Naive B cell (primary cell): ENCODE measurements at regions not wholly inside any gene's neighbourhood (a gene's known extent, or its start where the extent isn't known, plus 50 kb on each side); places are given as distances from the start of the nearest gene placed in this dataset.

Experiments
- ATAC-seq, 2 donors: fragments of 150-1000 bp; cut with Tn5 transposase; 2 replicates each; pipeline ENCODE4 v1.10.0; 2021; ENCODE audit warnings: low read depth in 2 of 2, mild to moderate bottlenecking in 2 of 2, moderate library complexity in 2 of 2
- DNase-seq: peaks from one replicate; pipeline ENCODE4 v3.0.0; 2022
- H3K27ac Mint-ChIP-seq, 6 donors: one replicate each; pipeline ENCODE4 v1.8.0; 2020 to 2022; ENCODE audit warnings: mild to moderate bottlenecking in 6 of 6, mixed read lengths in 6 of 6, moderate library complexity in 5 of 6, inconsistent platforms in 2 of 6
- H3K27me3 Mint-ChIP-seq, 3 donors: one replicate each; pipeline ENCODE4 v1.8.0; 2021 to 2022; ENCODE audit warnings: mixed read lengths in 3 of 3, mild to moderate bottlenecking in 1 of 3
- H3K36me3 Mint-ChIP-seq, 2 donors: one replicate each; pipeline ENCODE4 v1.8.0; 2020 to 2022; ENCODE audit warnings: mixed read lengths in 2 of 2, inconsistent platforms in 1 of 2, mild to moderate bottlenecking in 1 of 2
- H3K4me1 Mint-ChIP-seq, 3 donors: one replicate each; pipeline ENCODE4 v1.8.0; 2020 to 2022; ENCODE audit warnings: mixed read lengths in 3 of 3, inconsistent platforms in 1 of 3, mild to moderate bottlenecking in 1 of 3, moderate library complexity in 1 of 3
- H3K4me3 Mint-ChIP-seq, 8 donors: one replicate each; pipeline ENCODE4 v1.8.0; 2020 to 2022; ENCODE audit warnings: mild to moderate bottlenecking in 8 of 8, mixed read lengths in 8 of 8, moderate library complexity in 8 of 8, inconsistent platforms in 2 of 8
- H3K9me3 Mint-ChIP-seq, 7 donors: one replicate each; pipeline ENCODE4 v1.8.0; 2020 to 2022; ENCODE audit warnings: mixed read lengths in 7 of 7, mild to moderate bottlenecking in 5 of 7, inconsistent platforms in 2 of 7, moderate library complexity in 1 of 7

DNA sequence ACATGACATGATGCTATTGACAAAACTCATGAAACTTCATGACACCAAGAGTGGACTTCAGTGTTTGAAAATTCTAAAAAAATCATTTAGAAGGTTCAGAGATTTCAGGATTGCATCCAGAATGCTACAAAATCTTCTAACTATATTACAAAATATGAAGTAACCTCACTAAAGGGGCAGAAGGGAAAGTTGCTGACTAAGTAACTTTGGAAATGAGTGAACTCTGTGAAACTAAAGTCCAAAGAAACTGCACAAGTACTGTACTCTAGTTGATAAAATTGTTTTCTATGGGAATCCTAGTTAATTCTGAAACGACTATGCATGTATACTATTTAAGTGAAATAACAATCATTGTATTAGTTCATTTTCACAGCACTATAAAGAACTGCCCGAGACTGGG, 184.4 kb downstream of the LYPLAL1 start:
- DNase-seq (no peak), ATAC-seq (no peak)
- no peaks in the 10 kb centered on the region for H3K27me3 Mint-ChIP-seq
- H3K4me1 Mint-ChIP-seq, result no peaks in the 10 kb centered on the region
- H3K9me3 Mint-ChIP-seq, result peaks cover 0 to 19% (median 1%) of the 10 kb centered on the region in 7 donors
- H3K4me3 Mint-ChIP-seq, result no peak overlapping the region
- no peak overlapping the region for H3K27ac Mint-ChIP-seq
- peaks cover 0 to 6% of the 10 kb centered on the region in 2 donors for H3K36me3 Mint-ChIP-seq

GRCh38 chr1:219354962-219355361, 181.3 kb downstream of the LYPLAL1 start:
- Mint-ChIP-seq H3K4me3 (no peak overlapping the region), H3K27ac (no peak overlapping the region), H3K27me3 (no peaks in the 10 kb centered on the region), H3K9me3 (peaks cover 0 to 19% (median 5%) of the 10 kb centered on the region in 7 donors), H3K36me3 (peaks cover 0 to 6% of the 10 kb centered on the region in 2 donors), H3K4me1 (no peaks in the 10 kb centered on the region)
- DNase-seq, result no peak
- no peak for ATAC-seq

GRCh38 chr1:219352961-219353651, 179.4 kb downstream of the LYPLAL1 start:
- DNase-seq (no peak), ATAC-seq (no peak)
- peaks cover 0 to 13% (median 4%) of the 10 kb centered on the region in 7 donors for H3K9me3 Mint-ChIP-seq
- H3K4me1 Mint-ChIP-seq, result no peaks in the 10 kb centered on the region
- H3K4me3 Mint-ChIP-seq, result no peak overlapping the region
- H3K27me3 Mint-ChIP-seq, result no peaks in the 10 kb centered on the region
- no peaks in the 10 kb centered on the region for H3K36me3 Mint-ChIP-seq
- H3K27ac Mint-ChIP-seq, result no peak overlapping the region

- Mint-ChIP-seq H3K27me3 (no peaks in the 10 kb centered on the region), H3K4me1 (no peaks in the 10 kb centered on the region), H3K36me3 (peaks cover 17 to 21% of the 10 kb centered on the region in 2 donors), H3K27ac (no peak overlapping the region), H3K9me3 (peaks cover 10 to 28% (median 20%) of the 10 kb centered on the region in 7 donors), H3K4me3 (no peak overlapping the region)
- ATAC-seq, result no peak
- no peak for DNase-seq
Measured at GRCh38 chr1:219350172-219350931, 176.7 kb downstream of the LYPLAL1 start.

DNA sequence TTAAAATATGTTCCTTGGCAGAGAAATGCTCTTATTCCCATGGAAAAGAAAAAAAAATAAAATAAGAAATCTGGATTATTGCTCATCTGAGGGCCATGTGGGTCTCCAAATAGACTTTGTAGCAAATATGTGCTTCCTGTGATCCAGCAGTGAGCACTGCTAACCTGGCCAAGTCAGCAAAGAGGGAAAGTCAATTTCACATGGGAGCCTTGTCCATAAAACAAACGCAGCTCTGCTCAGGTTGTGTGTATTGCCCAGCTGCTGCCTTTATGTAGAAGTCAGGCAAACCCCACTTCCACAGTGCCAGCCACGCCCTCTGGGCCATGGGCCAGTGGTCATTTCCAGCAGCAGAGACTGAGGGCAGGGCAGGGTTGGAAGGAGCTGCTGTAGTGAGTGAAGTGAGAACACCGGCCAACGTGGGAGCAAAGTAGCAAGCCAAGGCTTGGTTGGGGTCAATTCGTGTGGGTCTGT, 174.3 kb downstream of the LYPLAL1 start:
- H3K36me3 Mint-ChIP-seq, result peaks cover 19 to 36% of the 10 kb centered on the region in 2 donors
- H3K9me3 Mint-ChIP-seq, result peaks cover 16 to 46% (median 28%) of the 10 kb centered on the region in 7 donors

GRCh38 chr1:219347376-219347775, 173.7 kb downstream of the LYPLAL1 start:
- no peak for ATAC-seq
- Mint-ChIP-seq H3K4me1 (no peaks in the 10 kb centered on the region), H3K27ac (no peak overlapping the region), H3K27me3 (no peaks in the 10 kb centered on the region), H3K36me3 (peaks cover 19 to 36% of the 10 kb centered on the region in 2 donors), H3K4me3 (no peak overlapping the region), H3K9me3 (peaks cover 16 to 50% (median 28%) of the 10 kb centered on the region in 7 donors)
- DNase-seq, result no peak

More for the DNA sequence above, 174.3 kb downstream of the LYPLAL1 start:
- Mint-ChIP-seq H3K27ac (no peak overlapping the region), H3K4me1 (no peaks in the 10 kb centered on the region), H3K4me3 (no peak overlapping the region), H3K27me3 (no peaks in the 10 kb centered on the region)
- ATAC-seq (no peak), DNase-seq (no peak)

GRCh38 chr1:219345953-219346352, 172.3 kb downstream of the LYPLAL1 start:
- Mint-ChIP-seq H3K27ac (no peak overlapping the region), H3K27me3 (no peaks in the 10 kb centered on the region), H3K9me3 (peaks cover 16 to 50% (median 27%) of the 10 kb centered on the region in 7 donors), H3K36me3 (peaks cover 19 to 36% of the 10 kb centered on the region in 2 donors), H3K4me3 (no peak overlapping the region), H3K4me1 (no peaks in the 10 kb centered on the region)
- DNase-seq (no peak), ATAC-seq (no peak)

- no peak overlapping the region for H3K27ac Mint-ChIP-seq
- H3K4me3 Mint-ChIP-seq, result no peak overlapping the region
- H3K9me3 Mint-ChIP-seq, result peaks cover 16 to 50% (median 23%) of the 10 kb centered on the region in 7 donors
- H3K27me3 Mint-ChIP-seq, result no peaks in the 10 kb centered on the region
- H3K4me1 Mint-ChIP-seq, result no peaks in the 10 kb centered on the region
- DNase-seq, result no peak
- H3K36me3 Mint-ChIP-seq, result peaks cover 19 to 36% of the 10 kb centered on the region in 2 donors
- no peak for ATAC-seq
Measured at GRCh38 chr1:219342836-219343235, 169.2 kb downstream of the LYPLAL1 start.

- DNase-seq (no peak), ATAC-seq (no peak)
- Mint-ChIP-seq H3K27me3 (no peaks in the 10 kb centered on the region), H3K27ac (no peak overlapping the region), H3K36me3 (peaks cover 3 to 19% of the 10 kb centered on the region in 2 donors), H3K4me3 (no peak overlapping the region), H3K9me3 (peaks cover 7 to 31% (median 10%) of the 10 kb centered on the region in 7 donors), H3K4me1 (no peaks in the 10 kb centered on the region)
Measured at GRCh38 chr1:219340796-219341195, 167.1 kb downstream of the LYPLAL1 start.

DNA sequence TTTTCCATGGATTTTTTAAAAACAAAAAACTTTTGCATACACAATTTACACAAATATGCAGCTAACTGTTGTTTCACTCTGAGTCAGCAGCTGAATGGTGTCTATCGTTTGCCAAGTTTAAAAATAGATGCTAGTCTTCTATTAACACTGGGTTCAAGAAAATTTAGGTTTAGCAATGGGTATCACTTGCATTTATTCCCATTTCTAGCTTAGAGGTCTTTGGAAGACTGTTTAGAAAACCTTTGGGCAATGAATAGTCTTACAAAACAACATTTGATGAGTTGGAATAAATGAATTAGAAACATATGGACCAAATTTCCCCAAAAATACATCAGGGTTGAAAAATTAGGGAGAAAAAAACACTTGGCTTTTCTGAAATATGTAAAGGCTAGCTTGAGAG, 165.8 kb downstream of the LYPLAL1 start:
- no peaks in the 10 kb centered on the region for H3K4me1 Mint-ChIP-seq
- no peaks in the 10 kb centered on the region for H3K27me3 Mint-ChIP-seq
- DNase-seq (no peak), ATAC-seq (no peak)
- H3K4me3 Mint-ChIP-seq, result no peak overlapping the region
- H3K36me3 Mint-ChIP-seq, result peaks cover 0 to 6% of the 10 kb centered on the region in 2 donors
- H3K27ac Mint-ChIP-seq, result no peak overlapping the region
- peaks cover 1 to 18% (median 4%) of the 10 kb centered on the region in 7 donors for H3K9me3 Mint-ChIP-seq

- Mint-ChIP-seq H3K4me3 (no peak overlapping the region), H3K36me3 (no peaks in the 10 kb centered on the region), H3K27me3 (peaks cover 0 to 3% (median 0%) of the 10 kb centered on the region in 3 donors), H3K4me1 (no peaks in the 10 kb centered on the region), H3K27ac (no peak overlapping the region), H3K9me3 (peaks cover 0 to under 1% (median 0%) of the 10 kb centered on the region in 7 donors)
- DNase-seq, result no peak
- no peak for ATAC-seq
Measured at GRCh38 chr1:219337588-219337987, 163.9 kb downstream of the LYPLAL1 start.

DNA sequence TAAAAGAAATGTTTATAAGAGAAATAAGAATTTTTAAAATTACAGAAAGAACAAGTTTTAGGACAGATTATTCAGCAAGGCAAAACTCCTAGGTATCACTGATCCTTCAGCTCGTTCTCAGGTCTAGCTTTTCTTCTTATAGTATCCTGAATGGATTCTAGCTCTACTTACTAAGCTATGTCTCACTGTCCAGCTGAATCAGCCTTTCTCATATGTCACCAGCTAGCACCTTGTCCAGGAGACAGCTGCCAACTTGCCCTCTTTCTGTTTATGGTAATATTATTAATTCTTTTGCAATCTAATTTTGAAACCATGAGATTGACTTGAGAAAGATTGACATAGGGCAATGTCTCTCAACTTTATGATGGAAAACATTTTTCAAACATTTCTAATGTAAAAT, 159.9 kb downstream of the LYPLAL1 start:
- DNase-seq, result no peak
- ATAC-seq, result no peak
- no peak overlapping the region for H3K27ac Mint-ChIP-seq
- peaks cover 0 to 3% (median 0%) of the 10 kb centered on the region in 3 donors for H3K27me3 Mint-ChIP-seq
- no peaks in the 10 kb centered on the region for H3K36me3 Mint-ChIP-seq
- H3K4me1 Mint-ChIP-seq, result no peaks in the 10 kb centered on the region
- peaks cover 0 to 1% (median 0%) of the 10 kb centered on the region in 7 donors for H3K9me3 Mint-ChIP-seq
- no peak overlapping the region for H3K4me3 Mint-ChIP-seq

- Mint-ChIP-seq H3K36me3 (peaks cover 15 to 20% of the 10 kb centered on the region in 2 donors), H3K9me3 (peaks cover 3 to 21% (median 11%) of the 10 kb centered on the region in 7 donors), H3K4me3 (no peak overlapping the region), H3K4me1 (no peaks in the 10 kb centered on the region), H3K27ac (no peak overlapping the region), H3K27me3 (peaks cover 0 to 3% (median 0%) of the 10 kb centered on the region in 3 donors)
- ATAC-seq, result no peak
- no peak for DNase-seq
Measured at GRCh38 chr1:219331424-219331823, 157.7 kb downstream of the LYPLAL1 start.

- no peaks in the 10 kb centered on the region for H3K4me1 Mint-ChIP-seq
- ATAC-seq (no peak), DNase-seq (no peak)
- no peak overlapping the region for H3K4me3 Mint-ChIP-seq
- peaks cover 0 to 3% (median 0%) of the 10 kb centered on the region in 3 donors for H3K27me3 Mint-ChIP-seq
- peaks cover 3 to 23% (median 11%) of the 10 kb centered on the region in 7 donors for H3K9me3 Mint-ChIP-seq
- H3K36me3 Mint-ChIP-seq, result peaks cover 16 to 20% of the 10 kb centered on the region in 2 donors
- H3K27ac Mint-ChIP-seq, result no peak overlapping the region
Measured at GRCh38 chr1:219330669-219331068, 157.0 kb downstream of the LYPLAL1 start.
